GM12891 (cell line): ENCODE measurements at regions not wholly inside any gene's neighbourhood (a gene's known extent, or its start where the extent isn't known, plus 50 kb on each side); places are given as distances from the start of the nearest gene placed in this dataset.

Experiments used
- DNase-seq: peaks from one replicate; pipeline ENCODE4 v3.0.0; 2011; ENCODE audit warnings: low spot score; ENCODE audit not compliant: insufficient read length
- FAIRE-seq: peaks from 2 replicates; lab custom pipeline; 2011; peaks lifted over from hg19 to GRCh38; lab: Jason Lieb, UNC
- PAX5 ChIP-seq: IDR thresholded peaks from 2 replicates; pipeline ENCODE4 v1.6.1; 2011; ENCODE audit warnings: low read length, moderate library complexity, mild to moderate bottlenecking; ENCODE audit not compliant: insufficient read depth, severe bottlenecking
- POLR2A ChIP-seq: IDR thresholded peaks from 2 replicates; pipeline ENCODE4 v1.6.1; 2011; ENCODE audit warnings: low read depth, low read length, control low read depth
- POLR2AphosphoS5 ChIP-seq: IDR thresholded peaks from 2 replicates; pipeline ENCODE4 v1.6.1; 2011; ENCODE audit warnings: low read depth, low read length, control low read depth
- POU2F2 ChIP-seq: IDR thresholded peaks from 2 replicates; pipeline ENCODE4 v1.6.1; 2011; ENCODE audit warnings: low read depth, mild to moderate bottlenecking, control low read depth, low read length, moderate library complexity
- SPI1 ChIP-seq: IDR thresholded peaks from 2 replicates; pipeline ENCODE4 v1.6.1; 2011; ENCODE audit warnings: low read depth, low read length, control low read depth
- TAF1 ChIP-seq: IDR thresholded peaks from 2 replicates; pipeline ENCODE4 v1.6.1; 2011; ENCODE audit warnings: low read depth, low read length, control low read depth

GRCh38 chr4:11281720-11282119, 147.0 kb downstream of the HS3ST1 start:
- no peak for TF ChIP-seq POU2F2
- no peak for TF ChIP-seq POLR2A
- TF ChIP-seq PAX5 = no peak
- no peak for TF ChIP-seq POLR2AphosphoS5
- TF ChIP-seq TAF1 = no peak
- TF ChIP-seq SPI1 = no peak
- FAIRE-seq (no peak), DNase-seq (no peak)

- FAIRE-seq (no peak), DNase-seq (no peak)
- TF ChIP-seq POU2F2 (no peak), POLR2A (no peak), TAF1 (no peak), PAX5 (no peak), POLR2AphosphoS5 (no peak), SPI1 (no peak)
Measured at GRCh38 chr4:11271263-11271662, 157.4 kb downstream of the HS3ST1 start.

DNA sequence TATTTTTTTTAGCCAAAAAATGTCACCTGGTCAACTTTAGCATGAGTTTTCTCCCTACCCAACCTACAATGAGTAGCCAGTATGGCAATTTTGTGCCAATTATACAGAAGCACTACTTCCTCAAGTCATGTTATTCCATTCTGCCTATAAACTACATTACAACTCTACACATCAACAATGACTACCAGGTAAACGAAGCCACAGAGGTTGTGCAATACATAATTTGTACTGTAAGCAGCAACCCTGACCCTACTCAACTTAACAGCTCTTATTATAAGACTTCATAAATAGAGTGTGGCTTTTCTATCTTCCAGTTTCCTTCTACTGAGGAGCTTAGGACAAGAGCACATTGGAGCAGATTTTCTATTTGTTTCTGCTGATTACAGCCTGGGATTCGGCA, 160.5 kb downstream of the HS3ST1 start:
- DNase-seq (no peak), FAIRE-seq (no peak)
- no peak for TF ChIP-seq SPI1
- TF ChIP-seq POLR2A = no peak
- no peak for TF ChIP-seq POU2F2

- DNase-seq (no peak), FAIRE-seq (no peak)
- TF ChIP-seq PAX5 (no peak), POU2F2 (no peak), SPI1 (no peak), POLR2AphosphoS5 (no peak), TAF1 (no peak), POLR2A (no peak)
Measured at GRCh38 chr4:11264841-11265240, 163.9 kb downstream of the HS3ST1 start.

DNA sequence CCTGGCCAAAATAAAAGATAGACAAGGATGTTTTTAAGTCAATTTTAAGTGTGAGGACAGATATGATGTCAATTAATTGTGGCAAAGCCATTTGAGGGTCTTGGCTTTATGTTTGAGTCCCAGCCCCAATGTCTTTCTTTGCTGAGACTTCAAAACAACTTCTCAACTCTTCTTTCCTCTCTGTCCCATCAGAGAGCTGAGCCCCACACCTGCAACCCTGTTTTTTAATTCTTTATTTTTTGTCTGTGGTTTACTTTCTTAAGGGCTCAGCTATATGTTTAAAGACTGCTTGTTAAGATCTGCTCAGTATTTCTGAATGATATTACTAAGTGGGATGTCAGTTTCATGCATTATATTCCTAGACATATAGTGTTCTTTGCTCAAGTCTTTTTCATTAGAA, 164.3 kb downstream of the HS3ST1 start:
- DNase-seq (no peak), FAIRE-seq (no peak)
- TF ChIP-seq SPI1 (no peak), TAF1 (no peak), POLR2AphosphoS5 (no peak), PAX5 (no peak), POU2F2 (no peak), POLR2A (no peak)

- no peak for DNase-seq
Measured at GRCh38 chr4:11263208-11263607, 165.5 kb downstream of the HS3ST1 start.

GRCh38 chr4:11261066-11261850, 167.4 kb downstream of the HS3ST1 start:
- DNase-seq (no peak), FAIRE-seq (no peak)
- TF ChIP-seq PAX5 (no peak), POLR2A (no peak), POU2F2 (no peak), TAF1 (no peak), POLR2AphosphoS5 (no peak), SPI1 (no peak)

More at GRCh38 chr4:11263208-11263607, 165.5 kb downstream of the HS3ST1 start:
- no peak for FAIRE-seq
- TF ChIP-seq TAF1 (no peak), POU2F2 (no peak), SPI1 (no peak), PAX5 (no peak), POLR2AphosphoS5 (no peak), POLR2A (no peak)

DNA sequence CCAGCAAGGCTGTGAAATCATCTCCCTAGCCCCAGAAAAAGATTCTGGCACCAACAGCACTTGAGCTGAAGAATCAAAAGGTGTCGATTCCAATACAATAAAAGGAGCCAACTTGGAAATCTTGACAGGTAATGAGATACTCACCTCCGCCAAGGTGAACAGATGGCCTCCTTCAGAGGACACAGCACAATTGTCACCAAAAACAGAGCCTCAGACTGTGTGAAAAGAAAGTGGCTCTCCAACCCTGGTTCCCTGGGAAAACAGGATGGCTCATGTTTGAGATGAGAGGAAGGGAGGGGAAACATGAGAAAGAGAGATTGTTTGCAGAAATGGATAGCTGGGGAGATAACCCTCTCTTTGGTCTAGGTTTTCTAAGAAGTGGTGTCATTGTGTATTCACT, 168.9 kb downstream of the HS3ST1 start:
- TF ChIP-seq POLR2A = no peak
- no peak for TF ChIP-seq TAF1
- DNase-seq = no peak
- no peak for FAIRE-seq

DNA sequence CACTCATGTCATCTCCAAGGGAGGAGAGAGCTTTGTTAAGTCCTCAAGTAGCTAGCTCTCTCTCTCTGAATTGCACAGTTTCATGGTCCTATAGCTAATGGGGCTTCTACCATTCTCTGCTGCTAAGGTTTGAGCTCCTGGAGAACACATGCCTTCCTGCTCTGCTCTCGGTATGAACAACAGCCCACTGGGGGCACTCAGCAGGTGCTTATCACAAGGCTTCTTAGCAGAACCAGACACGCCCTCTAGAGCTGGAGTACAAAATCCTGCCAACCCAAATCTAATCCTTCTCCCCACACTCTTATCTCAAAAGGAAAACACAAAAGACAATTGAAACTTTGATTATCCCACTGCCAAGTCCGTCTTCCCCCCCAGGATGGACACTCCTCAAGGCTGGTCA, 176.5 kb downstream of the HS3ST1 start:
- TF ChIP-seq POLR2AphosphoS5 (no peak), SPI1 (no peak), POU2F2 (no peak), TAF1 (no peak), POLR2A (no peak), PAX5 (no peak)
- DNase-seq = no peak
- FAIRE-seq = no peak

- FAIRE-seq (no peak), DNase-seq (no peak)
Measured at GRCh38 chr4:11250510-11250909, 178.2 kb downstream of the HS3ST1 start.

More at GRCh38 chr4:11250510-11250909, 178.2 kb downstream of the HS3ST1 start:
- TF ChIP-seq POLR2AphosphoS5 (no peak), PAX5 (no peak), POU2F2 (no peak), TAF1 (no peak), POLR2A (no peak), SPI1 (no peak)
